ENCODE measurements at regions not wholly inside any gene's neighbourhood (a gene's known extent, or its start where the extent isn't known, plus 50 kb on each side); places are given as distances from the start of the nearest gene placed in this dataset.

DNA sequence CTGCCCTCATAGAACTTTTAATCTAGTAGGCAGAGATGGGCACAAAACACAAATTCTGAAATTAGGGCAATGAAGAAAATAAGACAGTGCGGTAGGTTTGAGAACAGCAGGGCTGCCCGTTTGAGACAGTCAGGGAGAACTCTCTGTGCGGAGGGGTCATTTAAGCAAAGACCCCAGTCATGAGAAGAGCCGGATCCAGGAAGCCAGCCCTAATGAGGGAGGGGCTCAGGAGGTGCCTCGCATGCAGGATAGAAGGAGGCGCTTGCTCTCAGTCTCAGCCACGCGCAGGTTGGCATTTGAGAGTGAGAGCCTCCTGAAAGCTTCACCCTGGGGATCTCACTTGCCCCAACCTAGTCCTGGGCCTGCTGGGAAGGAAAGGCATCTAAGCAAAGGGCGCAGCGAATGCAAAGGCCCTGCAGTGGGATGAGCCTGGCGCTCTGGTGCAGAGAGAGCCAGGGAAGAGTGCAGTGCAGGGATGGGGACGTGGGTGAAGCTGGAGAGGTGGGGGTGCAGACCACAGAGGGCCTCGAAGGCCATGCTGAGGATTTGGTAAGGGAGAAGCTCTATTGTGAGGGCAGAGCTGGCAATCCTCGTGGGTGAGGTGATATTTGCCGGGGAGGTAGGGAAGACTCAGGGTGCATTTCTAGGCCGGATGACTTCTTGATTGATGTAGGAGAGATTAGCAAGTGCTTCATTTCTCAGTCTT, 130.0 kb upstream of the PTPN1 start:
- no peak for DNase-seq
- Histone ChIP-seq H3K36me3 (replicated peaks; ENCODE audit: insufficient read depth, low read length) (no peaks in the 10 kb centered on the region), H3K27ac (ENCODE audit: low read length) (no peak overlapping the region), H3K27me3 (replicated peaks; ENCODE audit: insufficient read depth, low read length) (peaks cover 7% of the 10 kb centered on the region; the same call in 1 of the 2 replicates), H3K9ac (ENCODE audit: low read length) (no peak overlapping the region), H3K9me2 (replicated peaks; ENCODE audit: insufficient read depth, low read length) (no peaks in the 10 kb centered on the region), H3K9me3 (replicated peaks; ENCODE audit: insufficient read depth, low read length) (no peaks in the 10 kb centered on the region), H3K4me1 (ENCODE audit: low read length) (peaks cover 8% of the 10 kb centered on the region; the same call in 1 of the 2 replicates), H4K20me1 (ENCODE audit: insufficient read depth, low read length) (no peaks in the 10 kb centered on the region), H3K79me2 (ENCODE audit: low read length) (no peaks in the 10 kb centered on the region), H3K4me3 (ENCODE audit: low read length) (no peak overlapping the region), H2AFZ (ENCODE audit: low read length) (no peak overlapping the region), H3F3A (ENCODE audit: insufficient read depth, low read length) (no peaks in the 10 kb centered on the region), H3K4me2 (ENCODE audit: low read depth, low read length) (no peak overlapping the region)
- TF ChIP-seq EZH2 (optimal IDR thresholded peaks at IDR 0.05; ENCODE audit: low read depth, low read length) (no peak), EZH2phosphoT487 (IDR thresholded peaks at IDR 0.05; ENCODE audit: low read length) (no peak)
- TF ChIP-seq, protein P1, sequence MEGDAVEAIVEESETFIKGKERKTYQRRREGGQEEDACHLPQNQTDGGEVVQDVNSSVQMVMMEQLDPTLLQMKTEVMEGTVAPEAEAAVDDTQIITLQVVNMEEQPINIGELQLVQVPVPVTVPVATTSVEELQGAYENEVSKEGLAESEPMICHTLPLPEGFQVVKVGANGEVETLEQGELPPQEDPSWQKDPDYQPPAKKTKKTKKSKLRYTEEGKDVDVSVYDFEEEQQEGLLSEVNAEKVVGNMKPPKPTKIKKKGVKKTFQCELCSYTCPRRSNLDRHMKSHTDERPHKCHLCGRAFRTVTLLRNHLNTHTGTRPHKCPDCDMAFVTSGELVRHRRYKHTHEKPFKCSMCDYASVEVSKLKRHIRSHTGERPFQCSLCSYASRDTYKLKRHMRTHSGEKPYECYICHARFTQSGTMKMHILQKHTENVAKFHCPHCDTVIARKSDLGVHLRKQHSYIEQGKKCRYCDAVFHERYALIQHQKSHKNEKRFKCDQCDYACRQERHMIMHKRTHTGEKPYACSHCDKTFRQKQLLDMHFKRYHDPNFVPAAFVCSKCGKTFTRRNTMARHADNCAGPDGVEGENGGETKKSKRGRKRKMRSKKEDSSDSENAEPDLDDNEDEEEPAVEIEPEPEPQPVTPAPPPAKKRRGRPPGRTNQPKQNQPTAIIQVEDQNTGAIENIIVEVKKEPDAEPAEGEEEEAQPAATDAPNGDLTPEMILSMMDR (IDR thresholded peaks at IDR 0.05; ENCODE audit: low read length) = no peak

DNA sequence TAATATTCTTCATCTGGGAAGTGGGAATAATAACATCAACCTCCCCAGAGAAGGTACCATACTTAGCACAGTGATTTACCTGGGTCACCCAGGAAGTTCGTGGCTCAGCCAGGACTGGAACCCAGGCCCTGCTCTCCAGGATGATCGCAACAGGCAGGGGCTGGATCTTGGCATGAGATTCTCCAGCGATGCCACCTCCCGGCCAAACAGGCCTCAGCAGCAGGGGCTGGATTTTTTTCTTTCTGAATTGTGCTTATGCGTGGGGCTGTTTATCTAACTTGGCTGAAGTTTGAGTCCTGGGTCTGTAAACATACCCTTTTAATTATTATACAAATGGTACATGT, 129.5 kb upstream of the PTPN1 start:
- H3K4me2 ChIP-seq (ENCODE audit: low read depth, low read length) = no peak overlapping the region
- no peaks in the 10 kb centered on the region for H4K20me1 ChIP-seq (ENCODE audit: insufficient read depth, low read length)
- no peak overlapping the region for H3K27ac ChIP-seq (ENCODE audit: low read length)
- H3K79me2 ChIP-seq (ENCODE audit: low read length) = no peaks in the 10 kb centered on the region
- H3F3A ChIP-seq (ENCODE audit: insufficient read depth, low read length) = no peaks in the 10 kb centered on the region
- H3K27me3 ChIP-seq (replicated peaks; ENCODE audit: insufficient read depth, low read length) = peaks cover 7% of the 10 kb centered on the region; the same call in 1 of the 2 replicates
- peaks cover 8% of the 10 kb centered on the region; the same call in 1 of the 2 replicates for H3K4me1 ChIP-seq (ENCODE audit: low read length)
- DNase-seq = no peak
- TF ChIP-seq, protein P1 (IDR thresholded peaks at IDR 0.05; ENCODE audit: low read length) = peak; percentile 11; the same call in 1 of the 2 replicates
- TF ChIP-seq EZH2phosphoT487 (IDR thresholded peaks at IDR 0.05; ENCODE audit: low read length) = no peak
- no peak for TF ChIP-seq EZH2 (optimal IDR thresholded peaks at IDR 0.05; ENCODE audit: low read depth, low read length)
- H2AFZ ChIP-seq (ENCODE audit: low read length) = no peak overlapping the region
- H3K9me3 ChIP-seq (replicated peaks; ENCODE audit: insufficient read depth, low read length) = no peaks in the 10 kb centered on the region
- H3K9ac ChIP-seq (ENCODE audit: low read length) = no peak overlapping the region
- H3K9me2 ChIP-seq (replicated peaks; ENCODE audit: insufficient read depth, low read length) = no peaks in the 10 kb centered on the region
- no peaks in the 10 kb centered on the region for H3K36me3 ChIP-seq (replicated peaks; ENCODE audit: insufficient read depth, low read length)
- H3K4me3 ChIP-seq (ENCODE audit: low read length) = no peak overlapping the region

DNA sequence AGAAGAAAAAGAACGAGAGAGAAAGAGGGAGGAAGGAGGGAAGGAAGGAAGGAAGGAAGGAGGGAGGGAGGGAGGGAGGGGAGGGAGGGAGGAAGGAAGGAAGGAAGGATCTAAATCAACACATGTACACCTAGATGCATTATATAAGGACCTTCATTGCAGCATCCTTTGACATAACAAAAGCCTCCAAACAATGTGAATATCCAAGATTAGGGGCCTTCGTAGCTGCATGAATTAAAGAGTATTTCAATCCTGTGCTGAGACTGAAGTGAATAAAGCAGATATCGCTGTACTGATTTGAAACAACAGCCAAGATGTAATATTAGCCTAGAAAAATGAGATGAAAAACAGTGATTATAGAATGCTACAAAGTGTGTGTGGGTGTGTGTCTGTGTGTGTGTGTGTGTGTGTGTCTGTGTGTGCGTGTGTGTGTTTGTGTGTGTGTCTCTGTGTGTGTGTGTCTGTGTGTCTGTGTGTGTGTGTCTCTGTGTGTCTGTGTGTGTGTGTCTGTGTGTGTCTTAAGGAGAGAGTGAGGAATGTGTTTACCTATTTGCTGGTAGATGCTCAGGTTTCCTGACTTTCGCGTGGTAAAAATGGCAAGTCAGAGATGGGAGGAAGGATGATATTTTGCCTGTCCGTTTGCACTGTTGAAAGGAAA, 129.0 kb upstream of the PTPN1 start:
- no peak for DNase-seq
- Histone ChIP-seq H3K9me2 (replicated peaks; ENCODE audit: insufficient read depth, low read length) (no peaks in the 10 kb centered on the region), H3K9me3 (replicated peaks; ENCODE audit: insufficient read depth, low read length) (no peaks in the 10 kb centered on the region), H3K4me2 (ENCODE audit: low read depth, low read length) (0 out of 2 replicates have a peak overlapping the region, but pooled peaks have one; percentile 81), H2AFZ (ENCODE audit: low read length) (no peak overlapping the region), H3K9ac (ENCODE audit: low read length) (no peak overlapping the region), H3K4me1 (ENCODE audit: low read length) (peaks cover 8% of the 10 kb centered on the region; the same call in 1 of the 2 replicates), H3K27ac (ENCODE audit: low read length) (no peak overlapping the region), H3K4me3 (ENCODE audit: low read length) (no peak overlapping the region), H3K79me2 (ENCODE audit: low read length) (no peaks in the 10 kb centered on the region), H3K27me3 (replicated peaks; ENCODE audit: insufficient read depth, low read length) (peaks cover 7% of the 10 kb centered on the region; the same call in 1 of the 2 replicates), H3K36me3 (replicated peaks; ENCODE audit: insufficient read depth, low read length) (no peaks in the 10 kb centered on the region), H4K20me1 (ENCODE audit: insufficient read depth, low read length) (no peaks in the 10 kb centered on the region), H3F3A (ENCODE audit: insufficient read depth, low read length) (no peaks in the 10 kb centered on the region)
- TF ChIP-seq EZH2phosphoT487 (IDR thresholded peaks at IDR 0.05; ENCODE audit: low read length) = no peak
- TF ChIP-seq, protein P1 (IDR thresholded peaks at IDR 0.05; ENCODE audit: low read length) = no peak
- TF ChIP-seq EZH2 (optimal IDR thresholded peaks at IDR 0.05; ENCODE audit: low read depth, low read length) = no peak
